Suprapubic skin (tissue), 4 donors: ENCODE measurements at regions not wholly inside any gene's neighbourhood (a gene's known extent, or its start where the extent isn't known, plus 50 kb on each side); places are given as distances from the start of the nearest gene placed in this dataset.

ENCODE experiments used
- DNase-seq, 2 donors: peaks; one replicate each; pipeline ENCODE4 v3.0.0-alpha.2; 2019; ENCODE audit warnings: low spot score in 2 of 2
- H3K27ac ChIP-seq: fragments of 200-600 bp; sonication (generic); one replicate; pipeline ENCODE4 v1.5.1; 2019
- H3K27me3 ChIP-seq: fragments of 200-600 bp; sonication (generic); one replicate; pipeline ENCODE4 v1.5.1; 2019
- H3K36me3 ChIP-seq: fragments of 200-600 bp; sonication (generic); one replicate; pipeline ENCODE4 v1.5.1; 2019
- H3K4me1 ChIP-seq: fragments of 200-600 bp; sonication (generic); one replicate; pipeline ENCODE4 v1.5.1; 2019
- H3K4me3 ChIP-seq: fragments of 200-600 bp; sonication (generic); one replicate; pipeline ENCODE4 v1.5.1; 2019; ENCODE audit warnings: mild to moderate bottlenecking
- H3K9me3 ChIP-seq: fragments of 200-600 bp; sonication (generic); one replicate; pipeline ENCODE4 v1.5.1; 2019
- EP300 ChIP-seq: sonication (generic); formaldehyde crosslinking; IDR thresholded peaks from one replicate; pipeline ENCODE4 v1.6.1; 2017; ENCODE audit warnings: antibody characterized with exemption
- POLR2A ChIP-seq, 2 donors: fragments of 450-650 bp; IDR thresholded peaks; one replicate each; pipeline ENCODE4 v1.6.1; 2017; ENCODE audit warnings: antibody characterized with exemption in 2 of 2, mild to moderate bottlenecking in 2 of 2, moderate library complexity in 2 of 2
- POLR2AphosphoS5 ChIP-seq, 3 donors: sonication (generic); formaldehyde crosslinking; IDR thresholded peaks; one replicate each; pipeline ENCODE4 v1.6.1; 2017; ENCODE audit warnings: antibody characterized with exemption in 3 of 3
- WGBS: methylation state at CpG from one replicate; pipeline ENCODE4 v1.1.5; 2018; 5-methylcytosine and 5-hydroxymethylcytosine counted together
- TF ChIP-seq, protein P1 (sequence below), 2 donors: fragments of 200-600 bp in 1 of 2; fragments of 450-650 bp in 1 of 2; sonication (generic) in 1 of 2; IDR thresholded peaks; one replicate each; pipeline ENCODE4 v1.5.1; 2016 to 2019; ENCODE audit warnings: antibody characterized with exemption in 2 of 2, mild to moderate bottlenecking in 1 of 2, moderate library complexity in 1 of 2

DNA sequence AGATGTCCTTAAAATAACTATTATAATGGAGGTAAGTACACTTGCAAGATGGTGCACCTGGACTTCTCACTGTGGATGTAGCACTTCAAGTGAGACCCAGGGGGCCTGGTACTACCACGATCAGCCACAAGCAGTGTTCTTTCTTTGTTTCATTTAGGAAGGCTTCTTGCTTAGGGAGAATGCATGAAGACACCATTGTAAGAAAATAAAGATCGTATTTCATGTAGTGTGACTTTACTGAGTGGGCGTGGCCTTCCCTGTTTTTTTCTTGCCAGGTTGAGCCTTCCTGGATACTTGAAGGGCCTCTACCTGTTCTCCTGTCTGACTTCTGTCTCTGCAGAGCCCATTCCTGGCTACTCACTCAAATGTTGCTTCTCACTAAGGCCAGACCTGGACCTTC lies 615.6 kb upstream of the SOX11 start:
- 71% methylated on average over 3 of the region's 3 CpGs for WGBS
- TF ChIP-seq POLR2AphosphoS5 (IDR thresholded peaks at IDR 0.05) (no peak), POLR2A (IDR thresholded peaks at IDR 0.05) (no peak), EP300 (no peak)
- TF ChIP-seq, protein P1, sequence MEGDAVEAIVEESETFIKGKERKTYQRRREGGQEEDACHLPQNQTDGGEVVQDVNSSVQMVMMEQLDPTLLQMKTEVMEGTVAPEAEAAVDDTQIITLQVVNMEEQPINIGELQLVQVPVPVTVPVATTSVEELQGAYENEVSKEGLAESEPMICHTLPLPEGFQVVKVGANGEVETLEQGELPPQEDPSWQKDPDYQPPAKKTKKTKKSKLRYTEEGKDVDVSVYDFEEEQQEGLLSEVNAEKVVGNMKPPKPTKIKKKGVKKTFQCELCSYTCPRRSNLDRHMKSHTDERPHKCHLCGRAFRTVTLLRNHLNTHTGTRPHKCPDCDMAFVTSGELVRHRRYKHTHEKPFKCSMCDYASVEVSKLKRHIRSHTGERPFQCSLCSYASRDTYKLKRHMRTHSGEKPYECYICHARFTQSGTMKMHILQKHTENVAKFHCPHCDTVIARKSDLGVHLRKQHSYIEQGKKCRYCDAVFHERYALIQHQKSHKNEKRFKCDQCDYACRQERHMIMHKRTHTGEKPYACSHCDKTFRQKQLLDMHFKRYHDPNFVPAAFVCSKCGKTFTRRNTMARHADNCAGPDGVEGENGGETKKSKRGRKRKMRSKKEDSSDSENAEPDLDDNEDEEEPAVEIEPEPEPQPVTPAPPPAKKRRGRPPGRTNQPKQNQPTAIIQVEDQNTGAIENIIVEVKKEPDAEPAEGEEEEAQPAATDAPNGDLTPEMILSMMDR (IDR thresholded peaks at IDR 0.05), result no peak
- Histone ChIP-seq H3K4me3 (no peak overlapping the region), H3K36me3 (no peaks in the 10 kb centered on the region), H3K27me3 (no peaks in the 10 kb centered on the region), H3K4me1 (no peaks in the 10 kb centered on the region), H3K9me3 (no peaks in the 10 kb centered on the region), H3K27ac (no peak overlapping the region)
- no peak for DNase-seq

DNA sequence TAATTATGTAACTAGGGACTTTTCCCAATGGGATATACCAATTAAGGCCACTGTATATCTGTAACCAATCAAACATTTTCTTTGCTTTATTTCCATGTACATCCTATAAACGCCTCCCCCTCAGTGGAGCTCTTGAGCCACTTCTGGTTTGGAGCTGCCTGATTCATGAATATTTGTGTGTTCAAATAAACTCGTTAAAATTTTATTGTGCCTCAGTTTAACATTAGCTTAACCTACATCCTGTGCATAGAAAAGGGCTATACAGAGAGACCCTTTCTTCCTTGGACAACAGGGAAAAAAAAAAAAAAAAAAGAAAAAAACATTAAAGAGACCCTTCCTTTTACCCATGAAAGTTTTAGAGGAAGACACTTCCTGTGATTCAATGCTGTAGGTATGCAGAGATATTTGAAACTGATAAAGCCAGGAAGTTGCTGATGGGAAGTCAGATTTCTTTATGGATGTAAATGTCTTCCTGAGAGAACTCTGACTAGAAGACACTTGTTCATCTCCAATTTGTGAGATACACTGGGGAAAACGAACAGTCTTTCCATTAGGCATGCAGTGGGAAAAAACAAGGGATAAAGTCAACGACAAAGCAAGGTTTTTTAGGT lies 614.6 kb upstream of the SOX11 start:
- Histone ChIP-seq H3K27ac (no peak overlapping the region), H3K36me3 (no peaks in the 10 kb centered on the region), H3K27me3 (no peaks in the 10 kb centered on the region), H3K4me1 (no peaks in the 10 kb centered on the region), H3K4me3 (no peak overlapping the region), H3K9me3 (no peaks in the 10 kb centered on the region)
- 59% methylated on average over 4 of the region's 4 CpGs for WGBS
- TF ChIP-seq POLR2A (IDR thresholded peaks at IDR 0.05), result no peak
- DNase-seq, result no peak

DNA sequence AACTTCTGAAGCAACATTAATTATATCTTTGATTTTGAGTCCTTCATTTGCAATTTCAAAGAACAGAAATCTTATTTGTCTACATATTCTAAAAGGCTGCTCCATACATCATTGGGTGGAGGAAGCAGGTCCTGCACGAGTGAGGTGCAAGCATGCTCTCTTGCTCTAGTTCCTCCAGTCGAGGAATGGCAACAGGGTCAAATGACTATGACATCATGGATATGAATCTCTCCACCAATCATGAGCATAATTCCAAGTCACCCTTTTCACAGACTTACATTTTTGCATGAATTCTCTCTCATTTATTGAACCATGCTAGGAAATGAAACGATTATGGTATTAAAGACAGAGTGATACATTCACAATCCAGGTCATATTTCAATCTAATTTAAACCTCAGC lies 608.8 kb upstream of the SOX11 start:
- Histone ChIP-seq H3K27me3 (no peaks in the 10 kb centered on the region), H3K27ac (no peak overlapping the region), H3K36me3 (no peaks in the 10 kb centered on the region), H3K9me3 (no peaks in the 10 kb centered on the region), H3K4me1 (no peaks in the 10 kb centered on the region), H3K4me3 (no peak overlapping the region)
- no peak for TF ChIP-seq POLR2AphosphoS5 (IDR thresholded peaks at IDR 0.05)
- TF ChIP-seq, protein P1 (IDR thresholded peaks at IDR 0.05), result no peak
- no peak for TF ChIP-seq EP300
- TF ChIP-seq POLR2A (IDR thresholded peaks at IDR 0.05), result no peak
- 86% methylated on average over 3 of the region's 3 CpGs for WGBS
- DNase-seq, result no peak

DNA sequence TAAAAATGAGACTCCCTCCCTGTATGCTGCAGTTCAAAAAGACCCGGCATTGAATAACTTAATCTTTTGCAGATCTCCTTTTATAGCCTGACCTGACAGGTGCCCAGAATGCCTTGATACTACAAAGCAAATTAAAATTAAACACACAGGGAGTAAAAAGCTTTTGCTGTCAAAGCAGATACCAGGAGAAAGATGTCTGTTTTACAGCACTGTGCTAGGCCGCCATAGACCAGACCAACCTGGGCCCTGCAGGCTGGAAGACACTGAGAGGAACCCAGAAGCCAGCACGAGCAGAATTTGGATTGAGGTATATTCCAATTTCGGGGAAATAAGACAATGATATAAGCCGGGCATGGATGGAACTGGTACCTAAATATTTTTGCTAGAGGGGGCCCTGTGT lies 602.8 kb upstream of the SOX11 start:
- Histone ChIP-seq H3K36me3 (no peaks in the 10 kb centered on the region), H3K9me3 (no peaks in the 10 kb centered on the region), H3K4me3 (no peak overlapping the region), H3K27ac (no peak overlapping the region), H3K27me3 (no peaks in the 10 kb centered on the region), H3K4me1 (no peaks in the 10 kb centered on the region)
- WGBS, result 73% methylated on average over 5 of the region's 5 CpGs
- DNase-seq, result no peak
- TF ChIP-seq, protein P1 (IDR thresholded peaks at IDR 0.05), result no peak
- no peak for TF ChIP-seq POLR2A (IDR thresholded peaks at IDR 0.05)
- TF ChIP-seq EP300, result no peak
- no peak for TF ChIP-seq POLR2AphosphoS5 (IDR thresholded peaks at IDR 0.05)

DNA sequence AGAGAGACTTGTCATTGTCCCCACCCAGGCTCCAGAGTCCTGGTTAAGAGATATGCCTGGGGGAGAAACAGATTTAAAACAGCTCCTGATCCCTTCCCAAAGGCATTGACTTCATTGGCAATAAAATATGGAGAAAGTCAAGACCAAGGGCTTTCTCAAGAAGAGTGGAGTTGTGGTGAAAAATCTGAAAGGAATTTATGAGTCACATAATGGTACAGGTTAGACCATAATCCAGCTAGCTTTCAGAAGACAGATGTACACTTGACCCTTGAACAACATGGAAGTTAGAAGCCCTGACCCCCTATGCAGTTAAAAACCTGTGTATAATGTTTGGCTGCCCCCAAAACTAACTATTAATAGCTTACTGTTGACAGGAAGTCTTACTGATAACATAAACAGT lies 599.1 kb upstream of the SOX11 start:
- Histone ChIP-seq H3K27ac (no peak overlapping the region), H3K36me3 (no peaks in the 10 kb centered on the region), H3K4me1 (no peaks in the 10 kb centered on the region), H3K4me3 (no peak overlapping the region), H3K27me3 (no peaks in the 10 kb centered on the region), H3K9me3 (no peaks in the 10 kb centered on the region)
- DNase-seq, result no peak
- TF ChIP-seq POLR2A (IDR thresholded peaks at IDR 0.05) (no peak), POLR2AphosphoS5 (IDR thresholded peaks at IDR 0.05) (no peak), EP300 (no peak)
- TF ChIP-seq, protein P1 (IDR thresholded peaks at IDR 0.05), result no peak

DNA sequence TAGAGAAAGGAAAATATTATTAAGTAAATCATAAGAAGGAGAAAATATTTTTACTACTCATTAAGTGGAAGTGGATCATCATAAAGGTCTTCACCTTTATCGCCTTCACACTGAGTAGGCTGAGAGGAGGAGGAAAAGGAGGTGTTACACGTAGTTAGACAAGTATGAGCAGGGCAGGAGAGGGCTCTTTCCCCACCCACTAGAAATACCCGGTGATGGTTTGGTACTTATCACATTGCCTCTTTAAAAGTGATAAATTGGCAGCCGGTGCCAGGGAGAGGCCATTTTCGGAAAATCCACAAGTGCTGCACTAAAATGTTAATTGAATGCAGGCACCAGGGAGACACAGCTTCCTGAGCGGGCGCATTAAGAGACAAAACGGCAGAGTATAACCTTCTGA lies 598.7 kb upstream of the SOX11 start:
- 73% methylated on average over 8 of the region's 8 CpGs for WGBS

More for the DNA sequence above, 598.7 kb upstream of the SOX11 start:
- Histone ChIP-seq H3K4me1 (no peaks in the 10 kb centered on the region), H3K4me3 (no peak overlapping the region), H3K36me3 (no peaks in the 10 kb centered on the region), H3K27ac (no peak overlapping the region), H3K27me3 (no peaks in the 10 kb centered on the region), H3K9me3 (no peaks in the 10 kb centered on the region)
- no peak for DNase-seq
- TF ChIP-seq POLR2AphosphoS5 (IDR thresholded peaks at IDR 0.05) (no peak), POLR2A (IDR thresholded peaks at IDR 0.05) (no peak), EP300 (no peak)
- TF ChIP-seq, protein P1 (IDR thresholded peaks at IDR 0.05), result no peak
